ENCODE measurements at regions not wholly inside any gene's neighbourhood (a gene's known extent, or its start where the extent isn't known, plus 50 kb on each side); places are given as distances from the start of the nearest gene placed in this dataset.

DNA sequence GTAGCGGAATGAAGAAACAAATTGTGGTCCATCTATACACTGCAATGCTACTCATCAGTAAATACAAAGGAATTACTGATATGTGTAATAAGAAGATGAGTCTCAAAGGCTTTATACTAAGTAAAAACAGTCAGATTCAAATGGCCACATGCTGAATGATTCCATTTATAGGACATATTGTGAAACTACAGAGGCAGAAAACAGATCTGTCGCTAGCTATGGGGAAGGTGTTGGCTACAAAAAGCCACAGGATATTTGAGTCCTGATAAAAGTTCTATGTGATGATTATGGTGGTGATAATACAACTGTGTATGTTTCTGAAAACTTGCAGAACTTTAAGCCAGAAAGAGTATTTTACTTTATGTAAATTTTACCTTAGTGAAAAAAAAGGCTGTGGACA, 313.2 kb downstream of the HDGFL1 start:
- TF ChIP-seq, protein P1, sequence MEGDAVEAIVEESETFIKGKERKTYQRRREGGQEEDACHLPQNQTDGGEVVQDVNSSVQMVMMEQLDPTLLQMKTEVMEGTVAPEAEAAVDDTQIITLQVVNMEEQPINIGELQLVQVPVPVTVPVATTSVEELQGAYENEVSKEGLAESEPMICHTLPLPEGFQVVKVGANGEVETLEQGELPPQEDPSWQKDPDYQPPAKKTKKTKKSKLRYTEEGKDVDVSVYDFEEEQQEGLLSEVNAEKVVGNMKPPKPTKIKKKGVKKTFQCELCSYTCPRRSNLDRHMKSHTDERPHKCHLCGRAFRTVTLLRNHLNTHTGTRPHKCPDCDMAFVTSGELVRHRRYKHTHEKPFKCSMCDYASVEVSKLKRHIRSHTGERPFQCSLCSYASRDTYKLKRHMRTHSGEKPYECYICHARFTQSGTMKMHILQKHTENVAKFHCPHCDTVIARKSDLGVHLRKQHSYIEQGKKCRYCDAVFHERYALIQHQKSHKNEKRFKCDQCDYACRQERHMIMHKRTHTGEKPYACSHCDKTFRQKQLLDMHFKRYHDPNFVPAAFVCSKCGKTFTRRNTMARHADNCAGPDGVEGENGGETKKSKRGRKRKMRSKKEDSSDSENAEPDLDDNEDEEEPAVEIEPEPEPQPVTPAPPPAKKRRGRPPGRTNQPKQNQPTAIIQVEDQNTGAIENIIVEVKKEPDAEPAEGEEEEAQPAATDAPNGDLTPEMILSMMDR (IDR thresholded peaks at IDR 0.05), result no peak
- TF ChIP-seq POLR2A (IDR thresholded peaks at IDR 0.05), result no peak
- TF ChIP-seq EP300 (IDR thresholded peaks at IDR 0.05), result no peak
- TF ChIP-seq POLR2AphosphoS5 (IDR thresholded peaks at IDR 0.05), result no peak
